Endothelial cell of umbilical vein (primary cell): ENCODE measurements at regions not wholly inside any gene's neighbourhood (a gene's known extent, or its start where the extent isn't known, plus 50 kb on each side); places are given as distances from the start of the nearest gene placed in this dataset.
A peak's percentile ranks its signal among the peaks of the same experiment; 100 is the strongest.

ENCODE experiments used
- BruUV-seq: library from RNA; stranded (reverse); fragments of 400-500 nt; replicated peaks from 2 replicates; lab custom pipeline; 2021; lab: Mats Ljungman, UMichigan
- CTCF ChIA-PET: fragments of 300-600, 350-600 bp; sonication (Branson Sonifier 250); formaldehyde crosslinking; loops from one replicate; lab custom pipeline; 2021; ENCODE audit warnings: antibody characterized with exemption, inconsistent platforms; lab: Charles Lee
- POLR2A ChIA-PET: fragments of 300-600, 350-600 bp; sonication (Branson Sonifier 250); formaldehyde crosslinking; loops from one replicate; lab custom pipeline; 2021; ENCODE audit warnings: antibody characterized with exemption, inconsistent platforms; lab: Charles Lee
- DNase-seq: peaks from one replicate; pipeline ENCODE4 v3.0.0-alpha.2; 2011; ENCODE audit warnings: low read depth, low spot score
- FAIRE-seq: peaks from 2 replicates; lab custom pipeline; 2011; peaks lifted over from hg19 to GRCh38; lab: Jason Lieb, UNC
- H2AFZ ChIP-seq: 2 replicates; pipeline ENCODE4 v1.6.0; 2012; ENCODE audit warnings: low read depth, low read length, control low read depth, inconsistent platforms
- H3K27ac ChIP-seq: 2 replicates; pipeline ENCODE4 v1.5.1; 2011; ENCODE audit warnings: low read depth, mild to moderate bottlenecking, control low read depth, low read length, moderate library complexity; ENCODE audit not compliant: insufficient read depth
- H3K27me3 ChIP-seq, 2 experiments: 2 replicates each; pipeline versions ENCODE4 v1.6.0 to v1.6.1; 2011; ENCODE audit warnings: low read length in 2 of 2, mixed read lengths in 1 of 2; ENCODE audit not compliant: control insufficient read depth in 2 of 2, insufficient read depth in 2 of 2
- H3K36me3 ChIP-seq, 2 experiments: 2 replicates in 1 of 2; 3 replicates in 1 of 2; pipeline ENCODE4 v1.5.1; 2011; ENCODE audit warnings: low read length in 2 of 2, mild to moderate bottlenecking in 1 of 2, moderate library complexity in 1 of 2; ENCODE audit not compliant: control insufficient read depth in 2 of 2, insufficient read depth in 2 of 2; ENCODE audit errors: extremely low read depth in 1 of 2
- H3K4me1 ChIP-seq: 3 replicates; pipeline ENCODE4 v1.5.1; 2011; ENCODE audit warnings: mild to moderate bottlenecking, low read length; ENCODE audit not compliant: control insufficient read depth, insufficient read depth; ENCODE audit errors: extremely low read depth
- H3K4me2 ChIP-seq: 2 replicates; pipeline ENCODE4 v1.6.1; 2011; ENCODE audit warnings: low read length, control low read depth, mixed read lengths; ENCODE audit not compliant: insufficient read depth
- H3K4me3 ChIP-seq, 3 experiments: fragments of 200-600 bp in 1 of 3; sonication (generic), shearing (Covaris generic) in 1 of 3; replicated peaks in 1 of 3; 2 replicates each; pipeline ENCODE4 v1.5.1; 2011 to 2016; ENCODE audit warnings: control low read depth in 3 of 3, low read length in 3 of 3, mild to moderate bottlenecking in 2 of 3, inconsistent platforms in 1 of 3, low read depth in 1 of 3, moderate library complexity in 1 of 3; ENCODE audit not compliant: insufficient read depth in 1 of 3
- H3K79me2 ChIP-seq: 2 replicates; pipeline ENCODE4 v1.6.0; 2012; ENCODE audit warnings: low read length, inconsistent platforms; ENCODE audit not compliant: control insufficient read depth, insufficient read depth
- H3K9ac ChIP-seq: replicated peaks from 2 replicates; pipeline ENCODE3; 2011; ENCODE audit warnings: low read length, control low read depth; ENCODE audit not compliant: insufficient read depth; ENCODE audit errors: extremely low read depth
- H3K9me1 ChIP-seq: replicated peaks from 3 replicates; pipeline ENCODE4 v1.6.0; 2011; ENCODE audit warnings: mild to moderate bottlenecking, low read length; ENCODE audit not compliant: control insufficient read depth, insufficient read depth; ENCODE audit errors: extremely low read depth
- H3K9me3 ChIP-seq: replicated peaks from 2 replicates; pipeline ENCODE4 v1.5.1; 2012; ENCODE audit warnings: low read length, inconsistent platforms; ENCODE audit not compliant: control insufficient read depth, insufficient read depth
- H4K20me1 ChIP-seq: replicated peaks from 2 replicates; pipeline ENCODE3; 2011; ENCODE audit warnings: mild to moderate bottlenecking, low read length; ENCODE audit not compliant: control insufficient read depth, insufficient read depth; ENCODE audit errors: extremely low read depth
- CTCF ChIP-seq, 2 donors: IDR thresholded peaks; 1 replicate in 1 of 2; 2 replicates in 1 of 2; pipeline ENCODE4 v1.5.1; 2011; ENCODE audit warnings: low read length in 2 of 2, mild to moderate bottlenecking in 2 of 2, moderate library complexity in 2 of 2, control low read depth in 1 of 2, inconsistent platforms in 1 of 2, low read depth in 1 of 2; ENCODE audit not compliant: insufficient read depth in 1 of 2; ENCODE audit errors: extremely low read depth in 1 of 2
- EZH2 ChIP-seq: IDR thresholded peaks from 2 replicates; pipeline ENCODE4 v1.6.1; 2012; ENCODE audit warnings: borderline replicate concordance, low read depth, mild to moderate bottlenecking, moderate library complexity, low read length, inconsistent platforms; ENCODE audit not compliant: severe bottlenecking
- FOS ChIP-seq: IDR thresholded peaks from 2 replicates; pipeline ENCODE4 v1.6.1; 2011; ENCODE audit warnings: mild to moderate bottlenecking, low read length, moderate library complexity, borderline replicate concordance; ENCODE audit not compliant: insufficient read depth
- GATA2 ChIP-seq: IDR thresholded peaks from 2 replicates; pipeline ENCODE4 v1.7.0; 2011; ENCODE audit warnings: low read depth, mild to moderate bottlenecking, moderate library complexity, mixed read lengths, low read length; ENCODE audit not compliant: insufficient read length, insufficient read depth
- JUN ChIP-seq: IDR thresholded peaks from 2 replicates; pipeline ENCODE4 v1.6.1; 2011; ENCODE audit warnings: borderline replicate concordance, low read depth; ENCODE audit not compliant: insufficient read length, insufficient read depth
- MAX ChIP-seq: IDR thresholded peaks from 2 replicates; pipeline ENCODE4 v1.6.1; 2011; ENCODE audit not compliant: insufficient read depth, insufficient read length
- MYC ChIP-seq: IDR thresholded peaks from one replicate; pipeline ENCODE4 v1.6.1; 2011; ENCODE audit warnings: mild to moderate bottlenecking, low read depth, low read length
- POLR2A ChIP-seq: IDR thresholded peaks from 2 replicates; pipeline ENCODE4 v1.6.1; 2012; ENCODE audit warnings: low read depth, mild to moderate bottlenecking, control low read depth, low read length
- POLR2AphosphoS5 ChIP-seq: IDR thresholded peaks from 2 replicates; pipeline ENCODE4 v1.6.1; 2012; ENCODE audit warnings: low read depth, mild to moderate bottlenecking, control low read depth, low read length, moderate library complexity; ENCODE audit not compliant: insufficient read depth
- dilution Hi-C: fragments of 300-500 bp; cut with MboI; formaldehyde crosslinking; loops from one replicate; pipeline ENCODE4 v1.15.0; 2019; ENCODE audit warnings: low sequenced_read_pairs; ENCODE audit not compliant: extremely low pct_ligation_motif_present
- intact Hi-C: fragments of 100-400 bp; cut with micrococcal nuclease; formaldehyde crosslinking; loops from one replicate; pipeline ENCODE4 v1.10.0; 2022

GRCh38 chr13:44312834-44313551 is 60.6 kb upstream of the SERP2 start:
- DNase-seq (peak; percentile 87), FAIRE-seq (peak; percentile 94)
- Histone ChIP-seq H3K4me3 (no peak overlapping the region), H3K79me2 (no peaks in the 10 kb centered on the region), H3K27me3 (no peaks in the 10 kb centered on the region), H4K20me1 (no peaks in the 10 kb centered on the region), H3K4me1 (peaks cover 24% of the 10 kb centered on the region), H3K4me2 (peak overlapping the region; percentile 60), H3K9me1 (no peaks in the 10 kb centered on the region), H3K9ac (peak overlapping the region; percentile 53), H3K9me3 (no peaks in the 10 kb centered on the region), H3K27ac (peak overlapping the region; percentile 81), H2AFZ (no peak overlapping the region), H3K36me3 (no peaks in the 10 kb centered on the region)
- intact Hi-C loops (loop anchor here (1.0 kb wide), 2 partner anchors 51 to 122 kb away; no protein-coding TSS in a partner anchor), dilution Hi-C loops (no loop called here)
- CTCF ChIA-PET: no interaction called here
- TSS peak; percentile 94 for BruUV-seq
- POLR2A ChIA-PET: no interaction called here
- TF ChIP-seq FOS (peak; percentile 87), POLR2AphosphoS5 (peak; percentile 46), MAX (no peak), EZH2 (no peak), GATA2 (no peak), CTCF (IDR thresholded peaks at IDR 0.05; ENCODE audit: extremely low read depth in 1 of 2, insufficient read depth in 1 of 2, low read depth in 1 of 2, low read length in 2 of 2) (no peak), MYC (no peak), JUN (peak; percentile 54), POLR2A (no peak)
